ENCODE measurements at regions not wholly inside any gene's neighbourhood (a gene's known extent, or its start where the extent isn't known, plus 50 kb on each side); places are given as distances from the start of the nearest gene placed in this dataset.
A peak's percentile ranks its signal among the peaks of the same experiment; 100 is the strongest.

DNA sequence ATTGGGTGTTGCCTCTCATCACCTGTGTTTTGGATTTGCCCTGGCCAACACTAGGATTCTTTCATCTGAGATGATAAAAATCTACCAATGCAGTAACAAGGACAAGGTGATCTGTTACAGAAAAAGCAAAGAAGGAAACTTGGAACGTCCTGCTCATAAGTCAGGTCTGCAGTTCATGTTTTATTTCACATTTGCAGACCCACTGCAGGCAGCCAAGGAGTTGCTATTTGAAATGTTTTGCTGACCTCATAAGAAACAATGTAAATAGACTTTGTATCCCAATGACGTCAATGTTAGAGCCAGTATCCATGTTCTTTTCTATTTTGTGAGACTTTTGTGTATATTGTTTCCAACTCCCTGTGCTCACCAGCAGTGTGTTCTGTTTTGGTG, 312.9 kb downstream of the DEPDC1B start:
- Histone ChIP-seq H3K27me3 (replicated peaks; ENCODE audit: insufficient read depth) (peaks cover 12% of the 10 kb centered on the region; the same call in 1 of the 2 replicates), H3K4me1 (ENCODE audit: insufficient read depth) (no peaks in the 10 kb centered on the region), H3F3A (ENCODE audit: insufficient read depth) (no peaks in the 10 kb centered on the region), H3K9me2 (ENCODE audit: insufficient read depth) (no peaks in the 10 kb centered on the region), H3K9ac (no peak overlapping the region), H3K9me3 (ENCODE audit: low read depth) (no peaks in the 10 kb centered on the region), H2AFZ (no peak overlapping the region), H3K4me2 (ENCODE audit: unreplicated experiment) (no peak overlapping the region), H3K4me3 (no peak overlapping the region), H4K20me1 (ENCODE audit: insufficient read depth) (no peaks in the 10 kb centered on the region), H3K36me3 (ENCODE audit: low read depth) (no peaks in the 10 kb centered on the region), H3K79me2 (ENCODE audit: insufficient read depth) (no peaks in the 10 kb centered on the region), H3K27ac (no peak overlapping the region)
- TF ChIP-seq EZH2phosphoT487 (IDR thresholded peaks at IDR 0.05; ENCODE audit: insufficient read depth, low read depth) = no peak
- TF ChIP-seq EZH2 (IDR thresholded peaks at IDR 0.05; ENCODE audit: insufficient read depth, poor library complexity, severe bottlenecking) = no peak
- WGBS, 2 experiments (ENCODE audit: low coverage in 1 of 2, low lambda C conversion rate in 2 of 2, missing lambda C conversion rate in 2 of 2) = 34 to 35% methylated on average over 2 of the region's 2 CpGs
- in situ Hi-C loops (cut with MboI) = loop anchor here (25.0 kb wide), 1 partner anchor 575 kb away; no protein-coding TSS in a partner anchor
- no peak for DNase-seq

DNA sequence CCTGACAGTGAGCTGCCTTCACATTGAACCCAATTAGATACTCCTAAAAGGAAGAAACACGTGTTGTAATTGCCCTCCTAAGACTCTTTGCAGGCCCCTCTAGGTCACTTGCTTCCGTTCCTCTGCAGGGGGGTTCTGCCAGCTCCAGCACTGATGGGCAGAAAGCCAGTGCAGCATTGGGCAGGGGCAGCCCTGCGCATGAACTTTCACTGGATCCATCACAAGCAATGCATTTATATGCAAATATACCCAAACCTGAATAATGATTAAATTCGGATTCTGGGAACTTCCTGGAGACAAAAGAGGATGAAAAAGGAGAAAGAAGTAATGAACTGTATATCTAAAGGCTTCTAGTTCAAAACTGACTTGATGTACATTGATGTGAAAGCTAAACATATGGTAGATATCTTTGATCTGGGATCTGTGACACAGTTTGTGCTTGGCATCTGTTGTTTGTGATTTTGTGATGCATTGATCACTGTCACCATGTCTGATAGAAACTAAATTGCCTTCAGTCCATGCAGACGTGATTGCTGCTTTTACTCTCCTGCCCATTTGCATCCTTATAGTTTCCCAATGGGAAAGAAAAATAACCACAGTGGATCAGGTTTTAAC, 313.4 kb downstream of the DEPDC1B start:
- Histone ChIP-seq H3K27me3 (replicated peaks; ENCODE audit: insufficient read depth) (peaks cover 12% of the 10 kb centered on the region; the same call in 1 of the 2 replicates), H3K36me3 (ENCODE audit: low read depth) (no peaks in the 10 kb centered on the region)

DNA sequence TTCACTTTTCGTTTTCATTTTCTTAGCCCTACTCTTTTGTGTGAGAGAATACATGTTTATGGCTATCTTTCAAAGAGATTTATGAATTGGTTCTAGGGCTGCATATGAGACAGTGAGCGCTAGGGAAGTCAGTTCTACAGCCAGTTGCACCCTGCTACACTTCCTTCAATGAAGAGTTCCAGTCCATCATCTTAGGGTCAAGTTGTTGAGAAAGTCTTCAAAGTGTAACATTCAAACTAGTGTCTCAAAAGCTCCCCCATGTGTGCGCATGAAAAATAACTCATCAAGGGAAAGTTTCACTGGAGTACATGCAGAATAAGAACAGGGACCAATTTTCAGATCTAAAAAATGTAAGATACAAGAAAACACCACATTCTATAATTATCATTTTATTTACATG, 317.2 kb downstream of the DEPDC1B start:
- no peak overlapping the region for H3K4me2 ChIP-seq (ENCODE audit: unreplicated experiment)
- no peak overlapping the region for H2AFZ ChIP-seq
- H3K27me3 ChIP-seq (replicated peaks; ENCODE audit: insufficient read depth) = peaks cover 11% of the 10 kb centered on the region; the same call in 1 of the 2 replicates
- H3K4me1 ChIP-seq (ENCODE audit: insufficient read depth) = no peaks in the 10 kb centered on the region
- no peaks in the 10 kb centered on the region for H3K9me3 ChIP-seq (ENCODE audit: low read depth)
- no peaks in the 10 kb centered on the region for H3K9me2 ChIP-seq (ENCODE audit: insufficient read depth)
- in situ Hi-C loops (cut with MboI) = loop anchor here (25.0 kb wide), 1 partner anchor 570 kb away; no protein-coding TSS in a partner anchor
- H3K27ac ChIP-seq = no peak overlapping the region
- no peak for TF ChIP-seq EZH2 (IDR thresholded peaks at IDR 0.05; ENCODE audit: insufficient read depth, poor library complexity, severe bottlenecking)
- no peak for TF ChIP-seq EZH2phosphoT487 (IDR thresholded peaks at IDR 0.05; ENCODE audit: insufficient read depth, low read depth)
- no peak overlapping the region for H3K4me3 ChIP-seq
- H3K9ac ChIP-seq = no peak overlapping the region
- H3K36me3 ChIP-seq (ENCODE audit: low read depth) = no peaks in the 10 kb centered on the region
- no peaks in the 10 kb centered on the region for H3K79me2 ChIP-seq (ENCODE audit: insufficient read depth)
- H4K20me1 ChIP-seq (ENCODE audit: insufficient read depth) = no peaks in the 10 kb centered on the region
- no peaks in the 10 kb centered on the region for H3F3A ChIP-seq (ENCODE audit: insufficient read depth)
- 35 to 44% methylated on average over 3 of the region's 3 CpGs for WGBS, 2 experiments (ENCODE audit: low coverage in 1 of 2, low lambda C conversion rate in 2 of 2, missing lambda C conversion rate in 2 of 2)
- peak; percentile 55 for DNase-seq

More for the DNA sequence above, 313.4 kb downstream of the DEPDC1B start:
- Histone ChIP-seq H3F3A (ENCODE audit: insufficient read depth) (no peaks in the 10 kb centered on the region), H3K4me1 (ENCODE audit: insufficient read depth) (no peaks in the 10 kb centered on the region), H4K20me1 (ENCODE audit: insufficient read depth) (no peaks in the 10 kb centered on the region), H3K9me2 (ENCODE audit: insufficient read depth) (no peaks in the 10 kb centered on the region), H3K4me2 (ENCODE audit: unreplicated experiment) (no peak overlapping the region), H3K4me3 (no peak overlapping the region), H3K9me3 (ENCODE audit: low read depth) (no peaks in the 10 kb centered on the region), H2AFZ (no peak overlapping the region), H3K27ac (no peak overlapping the region), H3K79me2 (ENCODE audit: insufficient read depth) (no peaks in the 10 kb centered on the region), H3K9ac (no peak overlapping the region)
- DNase-seq = no peak
- no peak for TF ChIP-seq EZH2 (IDR thresholded peaks at IDR 0.05; ENCODE audit: insufficient read depth, poor library complexity, severe bottlenecking)
- no peak for TF ChIP-seq EZH2phosphoT487 (IDR thresholded peaks at IDR 0.05; ENCODE audit: insufficient read depth, low read depth)
- WGBS, 2 experiments (ENCODE audit: low coverage in 1 of 2, low lambda C conversion rate in 2 of 2, missing lambda C conversion rate in 2 of 2) = 32 to 36% methylated on average over 5 of the region's 5 CpGs
- in situ Hi-C loops (cut with MboI) = loop anchor here (25.0 kb wide), 1 partner anchor 574 kb away; no protein-coding TSS in a partner anchor

DNA sequence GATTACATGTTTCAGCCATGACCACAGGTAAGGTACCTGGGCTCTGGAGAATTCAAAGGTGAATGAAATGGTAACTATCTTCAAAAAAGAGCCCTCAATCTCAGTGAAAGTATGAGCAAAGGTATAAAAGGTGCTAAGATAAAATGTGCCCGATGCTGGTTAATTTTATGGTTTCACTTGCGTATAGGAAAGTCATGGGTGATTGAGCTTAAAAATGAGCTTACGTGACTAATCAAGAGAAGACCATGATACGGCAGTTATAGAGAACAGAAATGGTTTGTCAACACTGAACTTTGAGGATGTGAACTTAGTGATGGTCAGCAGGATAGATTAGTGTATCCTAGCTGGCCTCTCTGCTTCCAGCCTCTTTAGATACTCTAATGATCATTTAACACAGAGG, 320.1 kb downstream of the DEPDC1B start:
- in situ Hi-C loops (cut with MboI) = loop anchor here (25.0 kb wide), 1 partner anchor 568 kb away; no protein-coding TSS in a partner anchor
- 84 to 88% methylated on average over 4 of the region's 4 CpGs for WGBS, 2 experiments (ENCODE audit: low coverage in 1 of 2, low lambda C conversion rate in 2 of 2, missing lambda C conversion rate in 2 of 2)

More for the DNA sequence above, 320.1 kb downstream of the DEPDC1B start:
- Histone ChIP-seq H3F3A (ENCODE audit: insufficient read depth) (no peaks in the 10 kb centered on the region), H3K27me3 (replicated peaks; ENCODE audit: insufficient read depth) (peaks cover 11% of the 10 kb centered on the region; the same call in 1 of the 2 replicates), H3K36me3 (ENCODE audit: low read depth) (no peaks in the 10 kb centered on the region), H3K4me3 (no peak overlapping the region), H3K79me2 (ENCODE audit: insufficient read depth) (no peaks in the 10 kb centered on the region), H3K9ac (no peak overlapping the region), H3K4me1 (ENCODE audit: insufficient read depth) (no peaks in the 10 kb centered on the region), H4K20me1 (ENCODE audit: insufficient read depth) (no peaks in the 10 kb centered on the region), H3K9me2 (ENCODE audit: insufficient read depth) (no peaks in the 10 kb centered on the region), H3K9me3 (ENCODE audit: low read depth) (no peaks in the 10 kb centered on the region), H3K4me2 (ENCODE audit: unreplicated experiment) (no peak overlapping the region), H2AFZ (no peak overlapping the region), H3K27ac (no peak overlapping the region)
- TF ChIP-seq EZH2 (IDR thresholded peaks at IDR 0.05; ENCODE audit: insufficient read depth, poor library complexity, severe bottlenecking) (no peak), EZH2phosphoT487 (IDR thresholded peaks at IDR 0.05; ENCODE audit: insufficient read depth, low read depth) (no peak)
- DNase-seq = no peak

Measured in GM23248 (cell line).